ENCODE measurements at regions not wholly inside any gene's neighbourhood (a gene's known extent, or its start where the extent isn't known, plus 50 kb on each side); places are given as distances from the start of the nearest gene placed in this dataset.

DNA sequence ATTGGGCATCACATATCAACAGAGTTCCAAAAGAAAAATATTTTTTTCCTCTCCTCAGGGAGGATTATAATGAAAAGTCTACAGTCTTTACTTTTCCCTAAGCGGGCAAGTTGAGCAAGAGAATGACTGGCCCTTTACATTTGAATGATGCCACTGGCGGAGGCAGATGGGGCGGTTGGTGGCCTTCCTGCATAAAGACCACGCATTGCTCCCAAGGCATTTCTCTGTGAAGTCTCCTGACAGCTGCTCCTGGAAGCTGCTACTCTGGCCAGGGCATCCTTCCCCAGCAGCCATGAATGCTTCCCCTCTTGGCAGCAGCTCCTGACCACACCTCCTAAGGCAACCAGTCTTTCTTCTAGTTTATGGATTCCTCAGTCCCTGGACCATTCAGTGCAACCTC lies 161.1 kb upstream of the RRP15 start:
- no peak for ATAC-seq
- TF ChIP-seq ZC3H10 (CRISPR knock-in tag; IDR thresholded peaks at IDR 0.05) (no peak), ISL1 (CRISPR knock-in tag; IDR thresholded peaks at IDR 0.05) (no peak), PPARA (CRISPR knock-in tag; IDR thresholded peaks at IDR 0.05; ENCODE audit: borderline replicate concordance) (no peak), ZFP3 (CRISPR knock-in tag; IDR thresholded peaks at IDR 0.05) (no peak), ZNF70 (CRISPR knock-in tag; IDR thresholded peaks at IDR 0.05) (no peak), CSDC2 (CRISPR knock-in tag; IDR thresholded peaks at IDR 0.05) (no peak), TCF4 (CRISPR knock-in tag; IDR thresholded peaks at IDR 0.05; ENCODE audit: borderline replicate concordance) (no peak), ARNTL (CRISPR knock-in tag; IDR thresholded peaks at IDR 0.05; ENCODE audit: borderline replicate concordance, low read depth) (no peak), TOX (CRISPR knock-in tag; IDR thresholded peaks at IDR 0.05; ENCODE audit: borderline replicate concordance) (no peak), ZNF565 (CRISPR knock-in tag; conservative IDR thresholded peaks at IDR 0.05; ENCODE audit: low read depth) (no peak), ZFP30 (CRISPR knock-in tag; IDR thresholded peaks at IDR 0.05) (no peak)
- TF ChIP-seq, protein P1, sequence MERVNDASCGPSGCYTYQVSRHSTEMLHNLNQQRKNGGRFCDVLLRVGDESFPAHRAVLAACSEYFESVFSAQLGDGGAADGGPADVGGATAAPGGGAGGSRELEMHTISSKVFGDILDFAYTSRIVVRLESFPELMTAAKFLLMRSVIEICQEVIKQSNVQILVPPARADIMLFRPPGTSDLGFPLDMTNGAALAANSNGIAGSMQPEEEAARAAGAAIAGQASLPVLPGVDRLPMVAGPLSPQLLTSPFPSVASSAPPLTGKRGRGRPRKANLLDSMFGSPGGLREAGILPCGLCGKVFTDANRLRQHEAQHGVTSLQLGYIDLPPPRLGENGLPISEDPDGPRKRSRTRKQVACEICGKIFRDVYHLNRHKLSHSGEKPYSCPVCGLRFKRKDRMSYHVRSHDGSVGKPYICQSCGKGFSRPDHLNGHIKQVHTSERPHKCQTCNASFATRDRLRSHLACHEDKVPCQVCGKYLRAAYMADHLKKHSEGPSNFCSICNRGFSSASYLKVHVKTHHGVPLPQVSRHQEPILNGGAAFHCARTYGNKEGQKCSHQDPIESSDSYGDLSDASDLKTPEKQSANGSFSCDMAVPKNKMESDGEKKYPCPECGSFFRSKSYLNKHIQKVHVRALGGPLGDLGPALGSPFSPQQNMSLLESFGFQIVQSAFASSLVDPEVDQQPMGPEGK (CRISPR knock-in tag; IDR thresholded peaks at IDR 0.05; ENCODE audit: borderline replicate concordance) = no peak

DNA sequence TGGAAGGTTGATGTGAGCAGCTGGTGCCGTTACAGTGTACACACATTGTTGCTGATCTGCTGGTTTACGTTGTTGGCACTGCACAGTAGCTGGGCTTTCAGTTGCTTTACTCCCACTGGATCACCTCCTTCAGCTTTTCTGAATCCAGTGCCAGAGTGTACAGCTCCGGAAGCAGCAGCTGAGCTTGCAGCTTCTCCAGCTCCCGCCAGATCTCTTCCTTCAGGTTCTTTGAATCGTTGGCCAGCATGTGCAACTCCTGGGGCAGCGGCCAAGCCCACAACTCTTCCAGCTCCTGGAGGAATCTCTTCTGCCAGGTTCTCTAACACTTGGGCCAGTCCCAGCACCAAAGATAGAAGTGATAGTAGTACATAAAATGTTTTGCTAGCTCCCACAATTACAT lies 149.7 kb upstream of the RRP15 start:
- no peak for ATAC-seq
- TF ChIP-seq ESRRG (CRISPR knock-in tag; IDR thresholded peaks at IDR 0.05) (no peak), SNAI2 (CRISPR knock-in tag; IDR thresholded peaks at IDR 0.05) (no peak)
- TF ChIP-seq, protein P2, sequence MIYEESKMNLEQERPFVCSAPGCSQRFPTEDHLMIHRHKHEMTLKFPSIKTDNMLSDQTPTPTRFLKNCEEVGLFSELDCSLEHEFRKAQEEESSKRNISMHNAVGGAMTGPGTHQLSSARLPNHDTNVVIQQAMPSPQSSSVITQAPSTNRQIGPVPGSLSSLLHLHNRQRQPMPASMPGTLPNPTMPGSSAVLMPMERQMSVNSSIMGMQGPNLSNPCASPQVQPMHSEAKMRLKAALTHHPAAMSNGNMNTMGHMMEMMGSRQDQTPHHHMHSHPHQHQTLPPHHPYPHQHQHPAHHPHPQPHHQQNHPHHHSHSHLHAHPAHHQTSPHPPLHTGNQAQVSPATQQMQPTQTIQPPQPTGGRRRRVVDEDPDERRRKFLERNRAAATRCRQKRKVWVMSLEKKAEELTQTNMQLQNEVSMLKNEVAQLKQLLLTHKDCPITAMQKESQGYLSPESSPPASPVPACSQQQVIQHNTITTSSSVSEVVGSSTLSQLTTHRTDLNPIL (CRISPR knock-in tag; IDR thresholded peaks at IDR 0.05; ENCODE audit: low read depth) = no peak

DNA sequence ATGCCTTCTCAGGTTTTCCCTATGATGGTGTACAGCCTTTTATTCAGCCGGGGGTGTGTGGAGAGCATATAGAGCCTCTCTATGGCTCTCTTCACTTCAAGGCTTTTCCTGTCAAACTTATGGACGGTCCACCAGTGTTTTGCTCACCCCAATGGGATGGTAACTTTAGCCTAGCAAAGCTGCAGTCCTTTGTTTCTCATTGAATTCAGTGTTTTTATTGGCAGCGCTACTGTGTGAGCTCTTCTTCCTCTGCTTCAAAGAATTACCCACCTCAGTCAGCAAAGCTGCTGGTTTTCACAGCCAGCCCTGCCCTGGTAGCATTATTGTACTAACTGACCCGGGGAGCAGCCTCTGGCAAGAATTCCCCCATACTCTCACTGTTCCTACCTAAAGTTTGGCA lies 145.3 kb upstream of the RRP15 start:
- no peak for ATAC-seq
- no peak for TF ChIP-seq ZNF70 (CRISPR knock-in tag; IDR thresholded peaks at IDR 0.05)
- no peak for TF ChIP-seq ESRRG (CRISPR knock-in tag; IDR thresholded peaks at IDR 0.05)
- TF ChIP-seq, protein P1 (CRISPR knock-in tag; IDR thresholded peaks at IDR 0.05; ENCODE audit: borderline replicate concordance) = no peak
- TF ChIP-seq SNAI2 (CRISPR knock-in tag; IDR thresholded peaks at IDR 0.05) = no peak
- TF ChIP-seq, protein P3, sequence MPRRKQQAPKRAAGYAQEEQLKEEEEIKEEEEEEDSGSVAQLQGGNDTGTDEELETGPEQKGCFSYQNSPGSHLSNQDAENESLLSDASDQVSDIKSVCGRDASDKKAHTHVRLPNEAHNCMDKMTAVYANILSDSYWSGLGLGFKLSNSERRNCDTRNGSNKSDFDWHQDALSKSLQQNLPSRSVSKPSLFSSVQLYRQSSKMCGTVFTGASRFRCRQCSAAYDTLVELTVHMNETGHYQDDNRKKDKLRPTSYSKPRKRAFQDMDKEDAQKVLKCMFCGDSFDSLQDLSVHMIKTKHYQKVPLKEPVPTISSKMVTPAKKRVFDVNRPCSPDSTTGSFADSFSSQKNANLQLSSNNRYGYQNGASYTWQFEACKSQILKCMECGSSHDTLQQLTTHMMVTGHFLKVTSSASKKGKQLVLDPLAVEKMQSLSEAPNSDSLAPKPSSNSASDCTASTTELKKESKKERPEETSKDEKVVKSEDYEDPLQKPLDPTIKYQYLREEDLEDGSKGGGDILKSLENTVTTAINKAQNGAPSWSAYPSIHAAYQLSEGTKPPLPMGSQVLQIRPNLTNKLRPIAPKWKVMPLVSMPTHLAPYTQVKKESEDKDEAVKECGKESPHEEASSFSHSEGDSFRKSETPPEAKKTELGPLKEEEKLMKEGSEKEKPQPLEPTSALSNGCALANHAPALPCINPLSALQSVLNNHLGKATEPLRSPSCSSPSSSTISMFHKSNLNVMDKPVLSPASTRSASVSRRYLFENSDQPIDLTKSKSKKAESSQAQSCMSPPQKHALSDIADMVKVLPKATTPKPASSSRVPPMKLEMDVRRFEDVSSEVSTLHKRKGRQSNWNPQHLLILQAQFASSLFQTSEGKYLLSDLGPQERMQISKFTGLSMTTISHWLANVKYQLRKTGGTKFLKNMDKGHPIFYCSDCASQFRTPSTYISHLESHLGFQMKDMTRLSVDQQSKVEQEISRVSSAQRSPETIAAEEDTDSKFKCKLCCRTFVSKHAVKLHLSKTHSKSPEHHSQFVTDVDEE (CRISPR knock-in tag; IDR thresholded peaks at IDR 0.05) = no peak
- no peak for TF ChIP-seq ZFP30 (CRISPR knock-in tag; IDR thresholded peaks at IDR 0.05)

DNA sequence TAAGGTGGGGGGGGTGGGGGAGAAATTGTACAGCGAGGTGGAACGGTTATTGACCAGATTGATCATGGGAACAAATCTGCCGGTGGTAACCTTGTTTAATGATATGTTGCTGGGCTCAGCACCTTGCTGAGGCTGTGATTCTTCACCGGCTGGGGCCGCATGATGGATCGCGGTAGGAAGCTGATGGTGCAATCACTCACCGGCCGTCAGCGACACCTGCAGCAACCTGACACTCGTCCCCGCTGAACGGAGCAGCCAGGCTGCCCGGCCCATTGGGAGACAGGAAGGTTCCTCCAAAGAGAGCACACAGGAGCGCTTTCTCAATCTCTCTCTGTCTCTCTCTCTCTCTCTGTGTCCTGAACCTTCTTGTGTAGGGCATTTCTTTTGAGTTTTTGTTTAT lies 128.5 kb upstream of the RRP15 start:
- ATAC-seq = no peak
- TF ChIP-seq CSDC2 (CRISPR knock-in tag; IDR thresholded peaks at IDR 0.05) = no peak
- TF ChIP-seq, protein P2 (CRISPR knock-in tag; IDR thresholded peaks at IDR 0.05; ENCODE audit: low read depth) = no peak
- no peak for TF ChIP-seq SNAI2 (CRISPR knock-in tag; IDR thresholded peaks at IDR 0.05)
- TF ChIP-seq ESRRG (CRISPR knock-in tag; IDR thresholded peaks at IDR 0.05) = no peak
- TF ChIP-seq, protein P3 (CRISPR knock-in tag; IDR thresholded peaks at IDR 0.05) = no peak
- no peak for TF ChIP-seq TCF4 (CRISPR knock-in tag; IDR thresholded peaks at IDR 0.05; ENCODE audit: borderline replicate concordance)
- TF ChIP-seq OSR1 (CRISPR knock-in tag; IDR thresholded peaks at IDR 0.05) = no peak
- no peak for TF ChIP-seq ZNF70 (CRISPR knock-in tag; IDR thresholded peaks at IDR 0.05)
- no peak for TF ChIP-seq ZNF565 (CRISPR knock-in tag; conservative IDR thresholded peaks at IDR 0.05; ENCODE audit: low read depth)
- TF ChIP-seq RARB (CRISPR knock-in tag; IDR thresholded peaks at IDR 0.05) = no peak
- no peak for TF ChIP-seq ISL1 (CRISPR knock-in tag; IDR thresholded peaks at IDR 0.05)
- no peak for TF ChIP-seq ZFP30 (CRISPR knock-in tag; IDR thresholded peaks at IDR 0.05)
- TF ChIP-seq PPARA (CRISPR knock-in tag; IDR thresholded peaks at IDR 0.05; ENCODE audit: borderline replicate concordance) = no peak
- TF ChIP-seq TOX (CRISPR knock-in tag; IDR thresholded peaks at IDR 0.05; ENCODE audit: borderline replicate concordance) = no peak
- TF ChIP-seq ZNF8 (CRISPR knock-in tag; IDR thresholded peaks at IDR 0.05) = no peak
- no peak for TF ChIP-seq ARNTL (CRISPR knock-in tag; IDR thresholded peaks at IDR 0.05; ENCODE audit: borderline replicate concordance, low read depth)
- TF ChIP-seq BACH2 (CRISPR knock-in tag; IDR thresholded peaks at IDR 0.05; ENCODE audit: borderline replicate concordance) = no peak

Data from SK-N-SH treated with all-trans-retinoic acid at 6 μM for 48 hours (cell line).